ENCODE measurements at regions not wholly inside any gene's neighbourhood (a gene's known extent, or its start where the extent isn't known, plus 50 kb on each side); places are given as distances from the start of the nearest gene placed in this dataset.
"Not testable (repeated sequence)": the region's sequence is repeated elsewhere in the genome, so short reads cannot be mapped to it uniquely, and the experiment has no call there.

DNA sequence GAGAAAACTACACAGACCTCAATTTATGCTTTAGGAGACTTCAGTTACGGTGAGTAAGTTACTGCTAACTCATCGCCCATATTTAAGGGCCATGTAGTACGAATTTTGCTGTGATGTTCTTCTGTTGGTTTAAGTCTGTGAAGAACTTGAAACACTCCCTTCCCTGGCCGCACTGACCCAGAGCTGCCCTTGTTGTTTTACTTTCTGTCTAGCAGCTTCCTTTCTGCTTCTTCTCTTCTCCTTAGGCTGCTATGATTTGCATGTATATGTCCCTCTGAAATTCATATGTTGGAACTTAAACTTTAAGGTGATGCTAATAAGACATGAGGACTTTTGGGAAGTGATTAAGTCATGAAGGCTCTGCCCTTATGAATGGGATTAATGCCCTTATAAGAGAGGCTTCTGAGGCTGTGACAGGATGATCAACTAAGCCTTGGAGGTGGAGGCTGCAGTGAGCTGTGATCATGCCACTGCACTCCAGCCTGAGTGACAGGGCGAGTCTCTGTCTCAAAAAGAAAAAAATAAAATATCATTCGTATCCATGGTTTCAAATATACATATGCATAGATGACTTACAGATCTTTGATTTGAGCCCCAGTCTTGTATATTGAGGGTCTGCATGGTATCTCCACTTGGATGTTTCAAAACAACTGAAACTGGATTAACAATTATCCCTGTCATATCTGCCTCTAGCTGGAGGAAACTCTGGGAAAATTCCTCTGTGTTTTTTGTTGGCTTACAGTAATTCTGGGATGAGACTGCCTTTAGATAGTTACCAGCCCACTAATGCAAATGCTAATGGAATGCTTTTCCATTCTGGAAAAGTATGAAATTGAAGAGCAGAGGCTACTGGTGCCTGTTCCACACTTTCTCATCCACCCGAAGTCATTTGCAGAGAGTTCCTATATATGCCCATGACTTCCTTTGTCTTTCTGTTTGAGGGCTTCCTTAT lies 263.4 kb upstream of the ACTBL2 start:
- H3K4me3 ChIP-seq (ENCODE audit: low read depth, low read length) = no peak overlapping the region
- DNase-seq (ENCODE audit: low read depth) = no peak
- TF ChIP-seq, protein P1, sequence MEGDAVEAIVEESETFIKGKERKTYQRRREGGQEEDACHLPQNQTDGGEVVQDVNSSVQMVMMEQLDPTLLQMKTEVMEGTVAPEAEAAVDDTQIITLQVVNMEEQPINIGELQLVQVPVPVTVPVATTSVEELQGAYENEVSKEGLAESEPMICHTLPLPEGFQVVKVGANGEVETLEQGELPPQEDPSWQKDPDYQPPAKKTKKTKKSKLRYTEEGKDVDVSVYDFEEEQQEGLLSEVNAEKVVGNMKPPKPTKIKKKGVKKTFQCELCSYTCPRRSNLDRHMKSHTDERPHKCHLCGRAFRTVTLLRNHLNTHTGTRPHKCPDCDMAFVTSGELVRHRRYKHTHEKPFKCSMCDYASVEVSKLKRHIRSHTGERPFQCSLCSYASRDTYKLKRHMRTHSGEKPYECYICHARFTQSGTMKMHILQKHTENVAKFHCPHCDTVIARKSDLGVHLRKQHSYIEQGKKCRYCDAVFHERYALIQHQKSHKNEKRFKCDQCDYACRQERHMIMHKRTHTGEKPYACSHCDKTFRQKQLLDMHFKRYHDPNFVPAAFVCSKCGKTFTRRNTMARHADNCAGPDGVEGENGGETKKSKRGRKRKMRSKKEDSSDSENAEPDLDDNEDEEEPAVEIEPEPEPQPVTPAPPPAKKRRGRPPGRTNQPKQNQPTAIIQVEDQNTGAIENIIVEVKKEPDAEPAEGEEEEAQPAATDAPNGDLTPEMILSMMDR (IDR thresholded peaks at IDR 0.05; ENCODE audit: low read depth, low read length, missing control alignments) = no peak
- in situ Hi-C loops (cut with HindIII; ENCODE audit: low sequenced_read_pairs) = no loop called here

DNA sequence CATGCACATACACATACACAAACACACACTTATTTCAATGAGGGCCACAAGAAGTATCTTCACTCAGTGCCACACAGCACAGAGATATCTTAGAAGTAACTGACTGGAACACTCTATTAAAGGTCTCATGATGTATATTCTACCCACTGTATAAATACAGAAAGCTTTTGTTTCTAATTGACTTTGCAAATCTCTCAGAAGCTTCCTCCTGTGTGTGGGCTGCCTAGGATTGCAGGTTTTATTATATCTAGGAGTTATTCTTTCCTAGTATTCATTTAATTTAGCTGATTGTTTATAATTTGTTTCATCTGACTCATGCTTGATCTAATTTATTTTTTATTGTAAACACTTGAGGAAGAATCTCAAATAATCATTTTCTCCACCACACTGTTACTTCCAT lies 262.4 kb upstream of the ACTBL2 start:
- in situ Hi-C loops (cut with HindIII; ENCODE audit: low sequenced_read_pairs) = no loop called here
- DNase-seq (ENCODE audit: low read depth) = no peak
- TF ChIP-seq, protein P1 (IDR thresholded peaks at IDR 0.05; ENCODE audit: low read depth, low read length, missing control alignments) = no peak
- H3K4me3 ChIP-seq (ENCODE audit: low read depth, low read length) = no peak overlapping the region

DNA sequence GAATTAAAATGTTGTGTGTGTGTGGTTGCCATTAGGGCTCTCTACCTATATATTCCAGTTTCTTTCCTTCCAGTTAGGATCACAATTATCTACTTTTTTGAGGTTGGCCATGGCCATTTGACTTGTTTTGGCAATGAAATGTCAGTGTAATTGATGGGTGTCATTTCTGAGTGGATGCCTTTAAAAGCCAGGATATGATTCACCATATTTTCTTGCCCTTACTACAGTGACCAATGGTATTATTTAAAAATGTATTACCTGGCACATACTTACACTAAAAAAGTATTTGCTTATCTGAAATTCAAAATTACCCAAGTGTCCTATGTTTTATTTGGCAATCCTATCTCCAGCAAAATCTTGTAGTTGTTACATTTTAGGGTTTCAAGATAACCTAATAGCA lies 258.7 kb upstream of the ACTBL2 start:
- no peak overlapping the region for H3K4me3 ChIP-seq (ENCODE audit: low read depth, low read length)
- DNase-seq (ENCODE audit: low read depth) = no peak
- in situ Hi-C loops (cut with HindIII; ENCODE audit: low sequenced_read_pairs) = no loop called here
- TF ChIP-seq, protein P1 (IDR thresholded peaks at IDR 0.05; ENCODE audit: low read depth, low read length, missing control alignments) = no peak

DNA sequence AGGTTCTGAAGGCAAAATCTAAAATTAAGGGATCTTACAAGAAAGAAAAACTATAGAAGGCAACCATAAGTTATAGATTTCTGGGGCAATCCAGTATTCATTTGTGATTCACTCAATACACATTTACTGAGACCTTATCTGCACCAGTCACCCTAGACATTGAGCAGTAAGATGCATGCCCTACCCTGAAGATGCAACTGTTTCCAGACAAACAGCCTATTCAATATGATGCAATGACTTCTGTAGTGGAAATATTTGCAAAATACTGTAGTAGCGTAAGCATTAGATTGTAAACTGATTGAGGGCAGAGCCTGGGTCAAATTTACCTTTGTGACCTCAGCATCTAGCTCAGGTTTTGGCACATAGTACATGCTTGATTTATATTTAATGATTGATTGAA lies 256.2 kb upstream of the ACTBL2 start:
- in situ Hi-C loops (cut with HindIII; ENCODE audit: low sequenced_read_pairs) = no loop called here
- TF ChIP-seq, protein P1 (IDR thresholded peaks at IDR 0.05; ENCODE audit: low read depth, low read length, missing control alignments) = no peak
- no peak for DNase-seq (ENCODE audit: low read depth)
- H3K4me3 ChIP-seq (ENCODE audit: low read depth, low read length) = no peak overlapping the region

DNA sequence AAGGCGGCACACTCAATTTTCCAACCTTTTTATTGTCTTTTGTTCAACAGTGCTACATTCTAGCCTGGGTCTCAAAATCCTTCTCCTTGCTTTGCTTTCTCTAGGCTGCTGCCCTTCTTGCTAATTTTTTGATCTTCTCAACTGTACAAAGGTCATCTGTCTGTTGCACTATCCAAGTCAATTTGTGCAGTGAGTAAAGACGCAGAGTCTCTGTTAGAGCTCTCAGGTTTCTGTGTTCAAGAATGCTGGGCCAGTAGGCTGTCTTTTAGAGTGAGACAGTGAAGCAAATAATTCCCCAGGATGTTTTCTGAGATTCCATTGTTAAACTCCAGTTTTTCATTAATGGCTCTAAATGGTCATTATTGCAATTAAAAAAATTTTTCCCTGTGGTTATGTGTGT lies 255.7 kb upstream of the ACTBL2 start:
- in situ Hi-C loops (cut with HindIII; ENCODE audit: low sequenced_read_pairs) = no loop called here
- H3K4me3 ChIP-seq (ENCODE audit: low read depth, low read length) = no peak overlapping the region
- no peak for DNase-seq (ENCODE audit: low read depth)
- TF ChIP-seq, protein P1 (IDR thresholded peaks at IDR 0.05; ENCODE audit: low read depth, low read length, missing control alignments) = no peak

DNA sequence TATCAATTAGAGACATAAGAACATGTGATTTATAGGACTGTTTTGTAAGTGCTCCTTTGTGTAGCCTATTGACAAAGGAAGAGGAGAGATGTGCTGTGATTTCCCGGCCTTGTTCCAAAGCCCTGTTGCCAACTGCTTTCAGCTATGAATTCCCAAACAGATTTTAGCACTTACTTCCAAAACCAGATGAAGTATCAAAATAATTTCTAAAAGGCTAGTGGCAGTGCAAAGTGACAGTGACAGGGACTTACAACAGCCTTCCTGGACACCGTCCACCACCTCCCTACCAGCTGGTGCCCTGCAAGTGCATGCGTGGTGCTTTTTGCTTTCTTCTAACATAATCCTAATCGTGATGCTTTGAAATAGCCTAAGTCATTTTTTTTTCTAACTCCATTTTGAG lies 254.1 kb upstream of the ACTBL2 start:
- in situ Hi-C loops (cut with HindIII; ENCODE audit: low sequenced_read_pairs) = no loop called here
- H3K4me3 ChIP-seq (ENCODE audit: low read depth, low read length) = no peak overlapping the region
- DNase-seq (ENCODE audit: low read depth) = no peak
- TF ChIP-seq, protein P1 (IDR thresholded peaks at IDR 0.05; ENCODE audit: low read depth, low read length, missing control alignments) = no peak

DNA sequence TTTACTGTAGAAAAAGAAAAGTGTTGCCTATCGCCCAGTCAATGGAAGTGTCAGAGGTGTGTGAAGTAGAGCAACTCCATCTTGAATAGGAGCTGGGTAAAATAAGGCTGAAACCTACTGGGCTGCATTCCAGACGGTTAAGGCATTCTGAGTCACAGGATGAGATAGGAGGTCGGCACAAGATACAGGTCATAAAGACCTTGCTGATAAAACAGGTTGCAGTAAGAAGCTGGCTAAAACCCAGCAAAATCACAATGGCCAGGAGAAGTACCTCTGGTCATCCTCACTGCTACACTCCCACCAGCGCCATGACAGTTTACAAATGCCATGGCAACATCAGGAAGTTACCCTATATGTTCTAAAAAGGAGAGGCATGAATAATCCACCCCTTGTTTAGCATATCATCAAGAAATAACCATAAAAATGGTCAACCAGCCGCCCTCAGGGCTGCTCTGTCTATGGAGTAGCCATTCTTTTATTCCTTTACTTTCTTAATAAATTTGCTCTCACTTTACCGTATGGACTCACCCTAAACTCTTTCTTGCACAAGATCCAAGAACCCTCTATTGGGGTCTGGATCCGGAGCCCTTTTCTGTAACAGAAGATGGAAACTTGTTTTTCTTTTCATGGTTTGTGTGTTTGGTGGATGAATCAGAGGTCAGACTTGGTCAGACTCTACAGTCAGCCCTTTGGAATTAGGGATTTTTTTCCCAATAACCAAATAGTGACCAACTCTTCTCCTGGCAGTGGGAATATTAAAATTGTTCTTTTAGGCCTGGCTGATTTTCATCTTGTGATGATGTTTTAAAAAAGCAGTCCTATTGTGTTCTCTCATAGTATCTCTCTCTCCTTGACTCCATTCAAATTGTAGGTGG lies 252.9 kb upstream of the ACTBL2 start:
- H3K4me3 ChIP-seq (ENCODE audit: low read depth, low read length); in situ Hi-C loops (cut with HindIII; ENCODE audit: low sequenced_read_pairs): not testable (repeated sequence)
- peak; percentile 88 for DNase-seq (ENCODE audit: low read depth)
